GM18508 (cell line): ENCODE measurements at regions not wholly inside any gene's neighbourhood (a gene's known extent, or its start where the extent isn't known, plus 50 kb on each side); places are given as distances from the start of the nearest gene placed in this dataset.
"Not testable (repeated sequence)": the region's sequence is repeated elsewhere in the genome, so short reads cannot be mapped to it uniquely, and the experiment has no call there.

Source experiments
- ATAC-seq: cut with Tn5 transposase; IDR thresholded peaks from one replicate; pipeline ENCODE4 v1.9.1; 2021; ENCODE audit warnings: moderate number of reproducible peaks; ENCODE audit not compliant: insufficient read depth, unreplicated experiment

GRCh38 chr10:80938903-80939302 is 401.2 kb downstream of the SH2D4B start:
- ATAC-seq: no peak

DNA sequence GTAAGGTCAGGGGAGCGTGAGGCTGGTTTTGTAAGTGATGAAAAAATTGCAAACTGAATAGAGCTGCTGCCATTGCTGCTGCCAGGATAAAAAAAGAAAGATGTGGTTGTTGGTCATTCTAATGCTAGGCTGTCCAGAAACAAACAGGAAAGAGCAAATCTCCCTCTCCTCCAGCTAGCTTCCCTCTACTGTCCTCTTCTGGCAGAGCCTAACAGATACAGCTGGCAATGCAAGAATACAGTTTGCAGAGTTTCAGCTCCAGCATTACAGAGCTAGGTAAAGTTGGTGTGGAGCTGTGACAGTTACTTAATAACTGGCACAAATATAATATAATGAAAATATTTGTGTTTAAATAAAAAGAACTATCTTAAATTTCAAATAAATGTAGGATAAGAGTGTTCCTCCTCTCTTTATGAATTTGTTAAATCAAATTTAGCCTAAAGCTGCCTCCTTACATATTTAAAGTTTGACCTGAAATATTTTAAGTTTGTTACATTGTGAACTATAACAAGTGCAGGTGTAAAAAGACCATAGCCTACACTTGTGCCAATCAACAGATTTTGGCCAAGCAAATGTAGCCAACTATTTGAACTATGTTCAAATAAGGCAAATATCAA is 407.7 kb downstream of the SH2D4B start:
- ATAC-seq: no peak

GRCh38 chr10:80946073-80946472 is 408.4 kb downstream of the SH2D4B start:
- no peak for ATAC-seq

GRCh38 chr10:80946957-80947726 is 409.4 kb downstream of the SH2D4B start:
- ATAC-seq: no peak

DNA sequence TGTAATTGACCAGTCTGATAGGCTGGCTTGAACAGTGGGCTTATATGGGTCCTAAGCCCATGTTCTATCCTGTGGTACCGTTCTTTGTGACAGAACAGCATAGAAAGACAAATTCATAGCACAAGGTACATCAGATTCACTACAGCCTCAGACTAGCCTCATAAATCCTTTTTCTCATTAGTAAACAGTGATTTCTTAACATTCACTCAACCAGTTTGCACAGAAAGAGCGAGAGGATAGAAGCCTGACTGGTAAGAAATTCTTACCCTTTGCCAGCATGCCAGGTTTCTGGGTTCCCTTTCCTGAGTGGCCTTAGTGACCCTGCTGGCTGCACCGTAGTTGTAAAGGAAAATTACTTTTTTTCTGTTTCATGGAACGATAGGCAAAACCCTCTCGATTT is 412.1 kb downstream of the SH2D4B start:
- no peak for ATAC-seq

DNA sequence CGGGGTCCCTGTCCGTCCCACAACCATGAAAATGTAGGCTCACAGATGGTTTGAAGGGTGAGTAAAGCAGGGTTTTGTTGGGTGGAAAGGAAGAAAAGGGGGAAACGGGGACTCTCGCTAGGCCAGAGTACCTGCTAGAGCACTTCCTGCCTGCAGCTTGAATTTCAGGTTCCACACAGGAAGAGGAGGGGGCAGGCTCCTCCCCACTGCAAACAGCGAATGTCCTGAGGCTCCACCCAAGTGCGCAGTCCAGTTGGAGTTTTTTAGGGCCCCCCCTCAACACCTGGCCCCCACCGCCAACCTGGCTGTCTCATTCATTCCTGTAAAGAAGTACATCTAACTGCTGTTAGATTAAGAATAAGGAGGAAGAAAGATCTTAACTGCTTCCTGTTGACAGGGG is 414.7 kb downstream of the SH2D4B start:
- ATAC-seq: no peak

DNA sequence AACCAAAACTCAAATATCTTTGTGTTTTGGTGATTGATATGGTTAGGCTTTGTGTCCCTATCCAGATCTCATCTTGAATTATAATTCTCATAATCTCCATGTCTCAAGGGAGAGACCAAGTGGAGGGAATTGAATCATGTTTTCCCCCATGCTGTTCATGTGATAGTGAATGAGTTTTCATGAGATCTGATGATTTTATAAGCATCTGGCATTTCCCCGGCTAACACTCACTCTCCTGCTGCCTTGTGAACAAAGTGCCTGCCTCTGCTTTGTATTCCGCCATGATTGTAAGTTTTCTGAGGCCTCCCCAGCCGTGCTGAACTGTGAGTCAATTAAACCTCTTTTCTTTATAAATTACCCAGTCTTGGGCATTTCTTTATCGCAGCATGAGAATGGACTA is 419.5 kb downstream of the SH2D4B start:
- ATAC-seq: no peak

- no peak for ATAC-seq
These were observed 426.5 kb downstream of the SH2D4B start for GRCh38 chr10:80964179-80964578.

- ATAC-seq: no peak
These were observed 427.4 kb downstream of the SH2D4B start for GRCh38 chr10:80964955-80965614.

DNA sequence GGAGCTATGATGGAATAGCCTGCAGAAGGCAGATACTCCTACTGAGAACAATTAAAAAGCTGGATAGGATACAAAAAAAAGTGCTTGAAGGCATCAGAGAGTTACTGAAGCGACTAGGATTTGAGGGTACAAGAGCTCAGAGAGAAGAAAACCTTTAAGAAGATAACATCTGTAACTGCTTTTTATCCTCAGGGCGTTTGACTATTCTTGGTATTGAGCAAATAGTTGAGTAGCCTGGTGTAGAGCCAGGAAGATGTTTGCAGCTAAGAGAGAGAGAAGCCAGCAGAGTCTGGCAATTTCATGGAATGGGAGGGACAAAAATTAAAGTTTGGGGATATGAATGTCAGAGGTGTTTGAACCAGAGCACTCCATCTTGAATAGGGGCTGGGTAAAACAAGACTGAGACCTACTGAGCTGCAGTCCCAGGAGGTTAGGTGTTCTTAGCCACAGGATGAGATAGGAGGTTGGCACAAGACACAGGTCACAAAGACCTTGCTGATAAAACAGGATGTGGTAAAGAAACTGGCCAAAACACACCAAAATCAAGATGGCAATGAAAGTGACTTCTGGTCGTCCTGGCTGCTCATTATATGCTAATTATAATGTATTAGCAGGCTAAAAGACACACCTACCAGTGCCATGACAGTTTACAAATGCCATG is 428.8 kb downstream of the SH2D4B start:
- ATAC-seq: no peak

GRCh38 chr10:80967357-80967756 is 429.7 kb downstream of the SH2D4B start:
- ATAC-seq: not testable (repeated sequence)

GRCh38 chr10:80968903-80969302 is 431.2 kb downstream of the SH2D4B start:
- ATAC-seq: no peak

DNA sequence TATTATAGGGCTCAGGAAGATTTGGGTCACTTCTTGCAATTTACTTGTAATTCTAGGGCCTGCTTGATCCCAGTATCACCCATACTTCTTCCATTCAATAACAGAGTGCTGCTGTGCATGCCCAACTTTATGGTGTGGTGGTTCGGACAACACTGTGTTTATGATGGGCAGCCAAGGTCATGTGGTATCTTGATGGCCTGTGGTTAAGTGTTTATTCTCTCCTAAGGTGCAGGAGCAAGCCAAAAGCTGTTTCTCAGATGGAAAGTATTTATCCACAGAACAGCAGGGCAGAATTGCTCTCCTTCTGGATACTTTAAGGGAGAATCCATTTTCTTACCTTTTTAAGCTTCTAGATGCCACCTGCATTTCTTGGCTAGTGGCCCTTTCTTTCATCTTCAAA is 433.8 kb downstream of the SH2D4B start:
- no peak for ATAC-seq

GRCh38 chr10:80976658-80977057 is 439.0 kb downstream of the SH2D4B start:
- ATAC-seq: no peak

DNA sequence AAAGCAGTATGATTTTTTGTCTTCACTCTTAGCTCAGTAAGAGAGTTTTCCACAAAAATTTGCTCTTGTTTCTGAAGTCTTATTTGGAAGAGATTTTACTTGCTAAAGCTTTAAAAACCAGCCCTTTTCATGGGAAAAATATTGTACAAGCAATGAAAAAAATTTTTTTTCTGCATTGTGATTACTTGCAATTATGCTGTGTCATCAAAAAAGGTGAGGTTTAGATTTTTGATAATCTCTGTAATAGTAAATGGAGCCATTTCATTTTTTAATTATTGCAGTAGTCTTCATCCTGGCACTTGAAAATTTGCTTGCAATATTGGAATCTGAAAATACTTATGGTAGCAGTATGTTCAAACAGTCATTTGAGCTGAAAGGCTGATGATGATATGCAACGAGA is 447.4 kb downstream of the SH2D4B start:
- ATAC-seq: no peak

DNA sequence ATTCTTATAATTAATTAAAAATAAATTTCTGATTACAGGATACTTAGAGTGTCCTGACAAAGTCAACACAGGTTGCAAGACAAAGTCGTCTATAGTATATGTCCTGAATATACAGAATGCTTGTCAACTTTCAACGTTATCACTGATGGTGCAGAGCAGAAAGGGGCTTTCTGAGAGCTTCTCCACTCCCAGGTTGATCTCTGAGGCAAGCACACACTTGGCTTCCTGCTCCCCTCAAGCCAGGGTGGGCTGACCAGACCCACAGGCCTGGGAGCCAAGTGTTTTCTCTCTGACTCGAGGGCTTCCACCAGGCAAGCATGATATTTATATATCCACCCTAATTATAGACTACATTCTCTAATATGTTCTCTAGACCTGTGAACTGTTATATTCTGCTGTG is 448.9 kb downstream of the SH2D4B start:
- no peak for ATAC-seq

GRCh38 chr10:80988755-80989154 is 451.1 kb downstream of the SH2D4B start:
- ATAC-seq: no peak

DNA sequence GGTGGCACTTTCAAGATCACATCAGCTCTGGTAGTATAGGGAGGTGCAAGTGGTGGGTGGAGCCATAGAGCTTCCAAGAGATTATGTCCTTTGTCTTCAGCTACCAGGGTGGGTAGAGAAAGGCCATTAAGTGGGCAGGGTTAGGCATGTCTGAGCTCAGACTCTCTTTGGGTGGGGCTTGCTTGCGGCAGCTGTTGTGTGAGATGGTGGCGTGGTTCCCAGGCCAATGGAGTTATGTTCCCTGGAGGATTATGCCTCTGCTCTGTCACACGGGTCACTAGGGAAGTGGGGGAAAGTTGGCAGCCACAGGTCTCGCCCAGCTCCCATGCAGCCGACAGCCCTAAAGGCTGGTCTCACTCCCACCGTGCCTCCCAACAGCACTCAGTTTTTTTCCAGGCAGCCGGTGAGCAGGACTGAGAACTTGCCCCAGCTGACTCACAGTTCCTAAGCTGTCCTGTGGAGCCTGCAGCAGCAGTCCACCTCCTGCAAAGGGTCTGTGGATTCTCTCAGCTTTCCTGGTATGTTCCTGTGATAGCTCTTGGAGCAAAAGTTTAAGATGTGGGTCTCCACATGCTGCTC is 459.0 kb downstream of the SH2D4B start:
- ATAC-seq: no peak

DNA sequence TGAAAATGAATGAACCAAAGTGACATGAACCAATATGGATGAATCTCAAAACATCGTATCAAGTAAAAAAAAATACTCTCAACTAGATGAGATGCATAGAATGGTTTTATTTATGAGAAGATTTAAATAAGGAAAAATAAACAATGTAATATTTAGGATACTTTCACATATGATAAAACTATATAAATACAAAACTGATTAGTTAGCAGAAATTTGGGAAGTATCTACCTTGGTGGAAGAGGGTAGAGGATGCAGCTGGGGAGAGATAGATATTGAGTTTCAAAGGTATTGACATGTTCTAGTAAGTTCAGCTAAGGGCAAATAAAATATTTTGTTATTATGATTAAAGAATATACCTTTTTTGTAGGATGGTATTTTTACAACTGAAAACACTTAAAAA is 463.1 kb downstream of the SH2D4B start:
- no peak for ATAC-seq

- no peak for ATAC-seq
These were observed 464.7 kb downstream of the SH2D4B start for GRCh38 chr10:81002382-81002781.

- ATAC-seq: no peak
These were observed 470.2 kb downstream of the SH2D4B start for GRCh38 chr10:81007872-81008271.
